Smooth muscle cell of the brain vasculature (primary cell): ENCODE measurements at regions not wholly inside any gene's neighbourhood (a gene's known extent, or its start where the extent isn't known, plus 50 kb on each side); places are given as distances from the start of the nearest gene placed in this dataset.
"Not testable (repeated sequence)": the region's sequence is repeated elsewhere in the genome, so short reads cannot be mapped to it uniquely, and the experiment has no call there.

ENCODE experiments used
- DNase-seq: peaks from one replicate; pipeline ENCODE4 v3.0.0-alpha.2; 2012; ENCODE audit warnings: low read depth, low spot score

- DNase-seq = no peak
These were observed 1130.2 kb upstream of the MIR17HG start for GRCh38 chr13:90217275-90217674.

GRCh38 chr13:90222758-90223157 lies 1124.7 kb upstream of the MIR17HG start:
- no peak for DNase-seq

GRCh38 chr13:90230311-90230710 lies 1117.2 kb upstream of the MIR17HG start:
- no peak for DNase-seq

- no peak for DNase-seq
These were observed 1115.2 kb upstream of the MIR17HG start for GRCh38 chr13:90232291-90232690.

- DNase-seq = no peak
These were observed 1113.4 kb upstream of the MIR17HG start for GRCh38 chr13:90233933-90234672.

- DNase-seq = no peak
These were observed 1109.6 kb upstream of the MIR17HG start for GRCh38 chr13:90237852-90238251.

- DNase-seq = no peak
These were observed 1109.1 kb upstream of the MIR17HG start for GRCh38 chr13:90238413-90238812.

GRCh38 chr13:90239130-90239529 lies 1108.4 kb upstream of the MIR17HG start:
- no peak for DNase-seq

GRCh38 chr13:90246005-90246404 lies 1101.5 kb upstream of the MIR17HG start:
- no peak for DNase-seq

GRCh38 chr13:90246687-90247345 lies 1100.7 kb upstream of the MIR17HG start:
- no peak for DNase-seq

GRCh38 chr13:90253806-90254205 lies 1093.7 kb upstream of the MIR17HG start:
- no peak for DNase-seq

GRCh38 chr13:90254437-90254836 lies 1093.0 kb upstream of the MIR17HG start:
- no peak for DNase-seq

- no peak for DNase-seq
These were observed 1090.7 kb upstream of the MIR17HG start for GRCh38 chr13:90256746-90257145.

GRCh38 chr13:90258129-90258528 lies 1089.4 kb upstream of the MIR17HG start:
- DNase-seq = no peak

- no peak for DNase-seq
These were observed 1086.1 kb upstream of the MIR17HG start for GRCh38 chr13:90261343-90261742.

GRCh38 chr13:90270226-90270625 lies 1077.3 kb upstream of the MIR17HG start:
- DNase-seq = no peak

- no peak for DNase-seq
These were observed 1075.1 kb upstream of the MIR17HG start for GRCh38 chr13:90272356-90272755.

- DNase-seq = no peak
These were observed 1071.3 kb upstream of the MIR17HG start for GRCh38 chr13:90276216-90276615.

- DNase-seq = not testable (repeated sequence)
These were observed 1069.3 kb upstream of the MIR17HG start for GRCh38 chr13:90278231-90278630.

- no peak for DNase-seq
These were observed 1065.8 kb upstream of the MIR17HG start for GRCh38 chr13:90281709-90282108.

- DNase-seq = no peak
These were observed 1060.0 kb upstream of the MIR17HG start for GRCh38 chr13:90287521-90287920.

GRCh38 chr13:90293793-90294361 lies 1053.6 kb upstream of the MIR17HG start:
- no peak for DNase-seq

- no peak for DNase-seq
These were observed 1048.2 kb upstream of the MIR17HG start for GRCh38 chr13:90299238-90299637.
